Mucosa of rectum (tissue), 2 donors: ENCODE measurements at regions not wholly inside any gene's neighbourhood (a gene's known extent, or its start where the extent isn't known, plus 50 kb on each side); places are given as distances from the start of the nearest gene placed in this dataset.

Experiments used
- H3K27ac ChIP-seq, 2 donors: one replicate each; pipeline ENCODE4 v1.7.0; 2013; ENCODE audit warnings: inconsistent platforms in 2 of 2, low read depth in 2 of 2, low read length in 2 of 2
- H3K27me3 ChIP-seq, 2 donors: one replicate each; pipeline ENCODE4 v1.7.0; 2013; ENCODE audit warnings: low read length in 2 of 2; ENCODE audit not compliant: control insufficient read depth in 2 of 2, insufficient read depth in 2 of 2
- H3K36me3 ChIP-seq, 2 donors: one replicate each; pipeline ENCODE4 v1.7.0; 2013; ENCODE audit warnings: low read length in 2 of 2; ENCODE audit not compliant: control insufficient read depth in 2 of 2, insufficient read depth in 2 of 2
- H3K4me1 ChIP-seq, 2 donors: one replicate each; pipeline ENCODE4 v1.7.0; 2013; ENCODE audit warnings: low read length in 2 of 2, mild to moderate bottlenecking in 1 of 2; ENCODE audit not compliant: control insufficient read depth in 2 of 2, insufficient read depth in 2 of 2
- H3K4me3 ChIP-seq, 2 donors: one replicate each; pipeline ENCODE4 v1.7.0; 2013; ENCODE audit warnings: low read length in 2 of 2
- H3K9ac ChIP-seq, 2 donors: one replicate each; pipeline ENCODE4 v1.7.0; 2013; ENCODE audit warnings: low read length in 2 of 2, low read depth in 1 of 2, mild to moderate bottlenecking in 1 of 2
- H3K9me3 ChIP-seq, 2 donors: one replicate each; pipeline ENCODE4 v1.7.0; 2013; ENCODE audit warnings: low read length in 2 of 2; ENCODE audit not compliant: control insufficient read depth in 2 of 2
- donor health status: healthy.
- donor health status: Normal muscosa, but diverticular disease.

DNA sequence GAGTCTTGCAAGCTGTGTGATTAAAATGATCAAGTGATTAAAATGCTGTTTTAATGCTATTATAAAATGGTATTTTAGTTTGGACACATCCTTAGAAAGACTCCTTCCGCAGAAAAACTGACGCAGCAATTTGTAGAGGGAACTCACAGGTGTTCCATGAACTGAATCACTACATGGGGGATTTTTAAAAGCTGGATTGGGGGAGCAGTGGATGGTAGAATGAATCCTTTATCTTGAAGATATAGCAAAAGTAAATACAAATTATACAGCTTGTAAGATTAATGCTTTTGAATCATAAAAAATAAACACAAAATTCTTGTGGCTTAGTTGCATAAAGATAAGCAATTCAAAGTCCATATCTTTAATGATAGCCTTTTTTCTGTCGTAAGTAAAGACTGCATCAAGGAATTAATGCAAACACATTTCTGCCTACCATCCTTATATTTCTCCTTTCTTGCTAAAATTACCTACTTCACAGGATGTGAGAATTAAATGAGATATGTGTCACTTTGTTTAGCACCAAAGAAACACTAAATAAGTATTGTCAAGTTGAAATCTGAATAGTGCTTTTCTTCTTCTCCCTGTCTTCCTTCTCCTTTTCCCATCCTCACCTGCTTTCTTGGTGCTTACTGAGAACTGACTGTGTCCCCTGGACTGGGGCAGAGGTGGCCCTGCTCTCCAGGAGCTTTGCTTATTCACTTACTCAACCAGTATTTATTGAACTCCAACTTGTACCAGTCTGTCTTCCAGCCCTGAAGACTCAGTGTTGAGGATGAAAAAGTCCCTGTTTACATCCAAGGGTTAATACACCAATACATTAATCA is 61.5 kb upstream of the F3 start:
- Histone ChIP-seq H3K9ac (no peak overlapping the region), H3K4me1 (peaks cover 37 to 50% of the 10 kb centered on the region in 2 donors), H3K36me3 (no peaks in the 10 kb centered on the region), H3K27ac (peak overlapping the region; percentile 20 to 32), H3K4me3 (peak overlapping the region; percentile 33 to 46), H3K9me3 (no peaks in the 10 kb centered on the region), H3K27me3 (no peaks in the 10 kb centered on the region)

DNA sequence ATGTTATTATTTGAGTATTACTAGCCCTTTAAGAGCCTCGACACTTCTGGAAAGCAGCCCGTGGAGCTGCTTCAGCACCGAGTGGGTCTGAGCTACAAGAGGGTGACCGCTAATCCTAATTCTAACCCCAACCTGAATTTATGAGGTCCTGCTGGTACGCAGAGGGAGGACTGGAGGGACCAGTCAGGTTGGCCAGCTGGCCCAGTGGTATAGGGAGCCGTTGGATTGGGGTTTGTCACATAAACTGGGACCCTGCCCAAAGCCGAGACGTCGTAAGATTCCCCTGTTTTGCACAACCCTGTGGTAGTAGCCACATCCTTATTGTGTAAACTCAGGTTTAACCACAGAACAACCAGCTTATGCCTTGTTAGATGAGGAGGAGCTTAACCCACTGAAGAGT is 60.8 kb upstream of the F3 start:
- Histone ChIP-seq H3K9me3 (no peaks in the 10 kb centered on the region), H3K4me1 (peaks cover 30 to 43% of the 10 kb centered on the region in 2 donors), H3K27me3 (no peaks in the 10 kb centered on the region), H3K36me3 (no peaks in the 10 kb centered on the region), H3K27ac (peak overlapping the region; percentile 3 to 30), H3K9ac (peak overlapping the region in 1 of 2 donors; percentile 31), H3K4me3 (peak overlapping the region; percentile 33 to 46)

DNA sequence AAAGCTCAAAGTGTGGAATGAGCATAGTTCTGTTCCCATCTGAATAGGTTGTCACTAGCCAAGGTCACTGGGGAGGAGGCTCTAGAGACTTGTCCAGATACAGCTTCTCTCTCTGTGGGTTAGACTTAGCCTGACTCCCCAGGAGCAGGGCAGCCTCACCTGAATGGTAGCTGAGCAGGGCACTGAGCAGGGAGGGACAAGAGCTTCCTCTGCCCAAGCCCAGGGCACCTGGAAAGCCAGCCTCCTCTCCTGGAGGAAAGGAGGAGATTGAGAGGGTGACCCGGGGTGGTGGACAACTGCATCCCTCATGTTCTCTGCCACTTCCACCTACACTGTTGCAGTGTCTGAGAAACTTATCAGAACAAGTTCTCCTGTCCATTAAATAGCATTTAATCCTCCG is 59.0 kb upstream of the F3 start:
- H3K9me3 ChIP-seq: no peaks in the 10 kb centered on the region
- no peak overlapping the region for H3K27ac ChIP-seq
- H3K9ac ChIP-seq: no peak overlapping the region
- H3K4me3 ChIP-seq: no peak overlapping the region
- no peaks in the 10 kb centered on the region for H3K27me3 ChIP-seq
- no peaks in the 10 kb centered on the region for H3K36me3 ChIP-seq
- peaks cover 15 to 29% of the 10 kb centered on the region in 2 donors for H3K4me1 ChIP-seq

DNA sequence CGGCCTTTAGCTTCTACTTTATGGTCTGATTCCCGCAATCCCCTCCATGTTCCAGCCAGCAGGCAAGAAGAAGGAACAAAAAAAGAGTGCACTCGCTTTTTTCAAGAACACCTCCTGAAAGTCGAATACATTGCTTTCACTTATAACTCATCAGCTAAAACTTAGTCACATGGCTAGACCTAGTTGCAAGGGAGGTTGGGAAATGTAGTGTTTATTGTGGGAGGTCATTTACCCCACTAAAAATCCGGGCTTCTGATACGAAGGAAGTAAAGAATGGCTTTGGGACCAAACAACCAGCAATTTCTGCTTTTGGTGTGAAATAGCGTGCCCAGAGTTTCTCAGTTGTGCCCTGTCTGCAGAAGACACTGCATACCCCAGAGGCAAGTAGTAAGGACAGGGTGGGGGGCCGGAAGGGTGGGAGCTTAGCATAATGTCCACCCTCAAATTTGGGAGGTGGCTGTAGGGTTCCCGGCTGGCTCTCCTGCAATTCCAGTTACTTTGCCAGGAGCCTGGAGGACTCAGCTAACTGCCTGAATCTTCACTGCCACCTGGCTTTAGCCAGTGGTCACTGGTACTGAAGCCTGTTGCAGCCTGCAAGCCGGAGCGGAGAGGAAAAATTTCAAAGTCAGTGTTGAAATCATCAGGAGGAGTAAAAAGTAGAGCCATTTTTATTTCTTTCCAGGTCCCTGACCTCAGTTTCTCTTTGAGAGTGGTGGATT is 57.7 kb upstream of the F3 start:
- Histone ChIP-seq H3K9me3 (no peaks in the 10 kb centered on the region), H3K27me3 (no peaks in the 10 kb centered on the region), H3K36me3 (no peaks in the 10 kb centered on the region), H3K27ac (no peak overlapping the region), H3K4me3 (no peak overlapping the region), H3K4me1 (peaks cover 15 to 24% of the 10 kb centered on the region in 2 donors), H3K9ac (no peak overlapping the region)

DNA sequence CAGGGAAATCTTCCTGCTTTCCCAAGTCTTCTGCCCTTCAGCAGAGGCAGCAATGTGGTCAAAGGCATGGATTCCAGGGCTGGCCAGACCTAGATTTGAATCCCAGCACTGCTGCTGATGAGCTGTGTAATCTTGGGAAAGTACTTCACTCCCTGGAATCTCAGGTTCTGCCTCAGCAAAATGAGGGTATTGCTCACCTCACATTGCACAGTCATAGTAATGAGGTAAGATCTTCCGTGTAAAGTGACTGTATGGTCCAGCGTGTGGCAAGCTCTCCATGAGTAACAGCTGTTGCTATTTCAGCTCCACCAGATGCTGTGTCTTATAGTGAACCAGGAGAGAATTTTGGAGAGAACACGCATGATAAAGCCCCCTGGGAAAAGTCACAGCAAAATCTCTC is 56.1 kb upstream of the F3 start:
- no peak overlapping the region for H3K4me3 ChIP-seq
- no peaks in the 10 kb centered on the region for H3K27me3 ChIP-seq
- H3K9ac ChIP-seq: no peak overlapping the region
- peaks cover 14 to 18% of the 10 kb centered on the region in 2 donors for H3K4me1 ChIP-seq
- H3K36me3 ChIP-seq: no peaks in the 10 kb centered on the region
- no peaks in the 10 kb centered on the region for H3K9me3 ChIP-seq
- no peak overlapping the region for H3K27ac ChIP-seq

DNA sequence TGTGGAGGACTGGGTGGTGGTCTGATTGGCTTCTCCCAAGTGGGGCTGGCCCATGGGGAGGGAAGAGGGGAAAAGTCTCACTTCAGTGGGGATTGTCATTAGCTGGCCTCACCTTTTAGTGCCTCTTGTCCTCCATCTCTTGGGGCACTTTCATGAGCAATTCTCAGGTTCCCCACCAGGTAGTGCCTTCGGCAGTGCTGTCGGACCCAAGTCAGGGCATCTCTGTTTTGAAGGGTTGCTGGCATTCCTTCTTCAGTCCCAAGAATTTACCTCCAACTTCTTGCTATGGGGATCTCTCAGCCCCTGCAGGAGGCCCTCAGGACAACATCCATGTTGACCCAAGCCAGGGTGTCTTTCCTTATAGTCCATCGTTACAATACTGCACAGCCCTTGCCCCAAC is 54.7 kb upstream of the F3 start:
- peak overlapping the region; percentile 1 to 3 for H3K27ac ChIP-seq
- H3K9me3 ChIP-seq: no peaks in the 10 kb centered on the region
- H3K27me3 ChIP-seq: no peaks in the 10 kb centered on the region
- H3K4me3 ChIP-seq: no peak overlapping the region
- H3K9ac ChIP-seq: no peak overlapping the region
- H3K4me1 ChIP-seq: peaks cover 0 to 5% of the 10 kb centered on the region in 2 donors
- no peaks in the 10 kb centered on the region for H3K36me3 ChIP-seq

DNA sequence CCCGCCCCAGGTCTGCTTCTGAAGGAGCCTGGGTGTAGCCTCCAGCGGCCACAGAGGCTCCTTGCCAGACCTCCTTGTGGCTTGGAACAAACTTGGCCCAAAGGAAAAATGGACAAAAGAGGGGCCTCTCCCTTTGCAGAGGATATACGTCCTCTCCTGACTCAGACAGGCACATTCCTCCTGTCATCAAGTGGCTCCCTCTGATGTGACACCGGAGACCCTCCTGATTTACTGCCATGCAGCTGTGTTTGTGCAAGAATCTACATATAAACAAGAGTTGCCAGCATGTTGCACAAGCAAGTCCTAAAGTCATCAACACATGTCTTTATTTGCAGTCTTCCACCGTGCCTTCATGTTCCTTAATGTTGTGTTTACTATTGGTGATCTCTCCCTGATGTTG is 54.1 kb upstream of the F3 start:
- H3K27me3 ChIP-seq: no peaks in the 10 kb centered on the region
- H3K36me3 ChIP-seq: no peaks in the 10 kb centered on the region
- H3K4me1 ChIP-seq: peaks cover 0 to 3% of the 10 kb centered on the region in 2 donors
- H3K4me3 ChIP-seq: no peak overlapping the region
- H3K9me3 ChIP-seq: no peaks in the 10 kb centered on the region
- H3K9ac ChIP-seq: no peak overlapping the region
- H3K27ac ChIP-seq: no peak overlapping the region

DNA sequence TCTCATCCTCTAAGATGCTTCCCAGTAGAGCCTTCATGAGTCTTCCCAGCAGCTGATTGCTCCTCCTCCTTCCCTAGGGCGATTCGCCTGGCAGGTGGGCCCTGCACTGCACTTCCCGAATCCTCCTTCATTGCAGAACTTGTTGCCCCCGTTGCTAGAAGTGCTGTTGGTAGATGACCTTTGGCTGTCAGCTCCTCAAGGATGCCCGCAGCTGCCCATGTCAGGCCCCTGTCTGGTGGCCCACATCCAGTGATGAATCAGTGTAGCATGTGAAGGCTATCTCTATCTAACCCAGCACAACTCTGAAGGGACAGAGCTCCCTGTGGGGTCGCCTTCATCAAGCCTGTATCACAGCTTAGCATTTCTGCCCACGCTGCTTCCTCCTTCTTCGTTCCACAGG is 52.1 kb upstream of the F3 start:
- H3K27me3 ChIP-seq: no peaks in the 10 kb centered on the region
- no peaks in the 10 kb centered on the region for H3K4me1 ChIP-seq
- H3K9me3 ChIP-seq: no peaks in the 10 kb centered on the region
- H3K9ac ChIP-seq: no peak overlapping the region
- H3K4me3 ChIP-seq: no peak overlapping the region
- peak overlapping the region in 1 of 2 donors; percentile 5 for H3K27ac ChIP-seq
- H3K36me3 ChIP-seq: no peaks in the 10 kb centered on the region

DNA sequence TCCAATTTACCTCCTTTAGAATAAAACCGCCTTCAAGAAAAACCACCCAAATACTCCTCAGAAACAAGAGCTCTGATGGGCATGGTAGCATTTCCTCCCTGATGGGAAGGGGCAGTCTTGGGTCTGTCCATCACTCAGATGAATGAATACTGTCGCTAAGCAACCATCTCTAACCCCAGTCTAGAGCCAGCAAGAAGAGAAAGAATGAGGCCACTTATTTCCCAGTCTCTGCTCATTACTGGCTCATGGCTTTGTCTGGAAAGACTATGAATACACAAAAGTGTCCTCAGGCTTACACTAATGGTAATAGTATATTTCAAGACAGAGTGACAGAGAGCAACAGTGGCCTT is 51.0 kb upstream of the F3 start:
- H3K27ac ChIP-seq: peak overlapping the region in 1 of 2 donors; percentile 26
- no peaks in the 10 kb centered on the region for H3K36me3 ChIP-seq
- H3K9me3 ChIP-seq: no peaks in the 10 kb centered on the region
- H3K4me1 ChIP-seq: no peaks in the 10 kb centered on the region
- no peaks in the 10 kb centered on the region for H3K27me3 ChIP-seq
- H3K9ac ChIP-seq: no peak overlapping the region
- H3K4me3 ChIP-seq: no peak overlapping the region

DNA sequence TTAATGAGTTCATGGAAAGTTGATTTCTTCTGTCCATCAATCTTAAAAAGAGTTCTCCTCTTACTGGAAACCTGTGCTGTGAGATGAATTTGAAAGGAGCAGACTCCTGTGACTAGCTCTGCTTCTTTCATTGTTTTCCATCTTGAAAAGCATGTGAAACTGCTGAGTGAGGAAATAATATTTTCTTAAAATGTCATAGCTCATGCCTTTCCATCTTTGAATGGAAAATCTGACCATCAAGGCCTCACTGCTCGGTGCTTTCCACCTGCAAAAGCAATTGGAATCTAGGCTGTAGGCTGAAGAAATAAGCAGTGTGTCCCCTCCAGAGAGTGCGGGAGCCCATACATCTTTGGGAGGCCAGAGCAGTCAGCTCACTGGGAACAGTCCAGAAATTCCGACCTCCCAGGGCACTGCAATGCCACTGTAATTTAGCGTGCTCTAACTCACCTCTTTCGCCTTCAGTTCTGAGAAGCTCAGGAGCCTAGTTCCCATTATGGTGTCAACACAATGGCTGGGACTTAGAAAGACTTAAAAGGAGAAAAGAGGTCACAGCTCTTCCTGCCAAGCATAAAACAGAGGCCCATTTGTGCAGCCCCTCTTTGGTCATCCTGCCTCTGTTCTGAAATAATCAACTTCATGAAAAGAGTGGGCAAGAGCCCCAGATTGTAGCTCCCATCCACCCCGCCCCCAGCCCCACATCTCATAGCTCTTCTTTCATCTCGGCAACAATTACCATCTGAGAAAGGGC is 50.4 kb upstream of the F3 start:
- H3K27ac ChIP-seq: peak overlapping the region in 1 of 2 donors; percentile 26
- H3K27me3 ChIP-seq: no peaks in the 10 kb centered on the region
- no peaks in the 10 kb centered on the region for H3K4me1 ChIP-seq
- H3K9me3 ChIP-seq: no peaks in the 10 kb centered on the region
- no peaks in the 10 kb centered on the region for H3K36me3 ChIP-seq
- no peak overlapping the region for H3K4me3 ChIP-seq
- H3K9ac ChIP-seq: no peak overlapping the region
